GM11168 (cell line): ENCODE measurements at regions not wholly inside any gene's neighbourhood (a gene's known extent, or its start where the extent isn't known, plus 50 kb on each side); places are given as distances from the start of the nearest gene placed in this dataset.

Experiments
- in situ Hi-C: fragments of 300-500 bp; cut with MboI; formaldehyde crosslinking; loops from one replicate; pipeline ENCODE4 v1.12.0; 2022; ENCODE audit warnings: low sequenced_read_pairs; ENCODE audit not compliant: unreplicated experiment

DNA sequence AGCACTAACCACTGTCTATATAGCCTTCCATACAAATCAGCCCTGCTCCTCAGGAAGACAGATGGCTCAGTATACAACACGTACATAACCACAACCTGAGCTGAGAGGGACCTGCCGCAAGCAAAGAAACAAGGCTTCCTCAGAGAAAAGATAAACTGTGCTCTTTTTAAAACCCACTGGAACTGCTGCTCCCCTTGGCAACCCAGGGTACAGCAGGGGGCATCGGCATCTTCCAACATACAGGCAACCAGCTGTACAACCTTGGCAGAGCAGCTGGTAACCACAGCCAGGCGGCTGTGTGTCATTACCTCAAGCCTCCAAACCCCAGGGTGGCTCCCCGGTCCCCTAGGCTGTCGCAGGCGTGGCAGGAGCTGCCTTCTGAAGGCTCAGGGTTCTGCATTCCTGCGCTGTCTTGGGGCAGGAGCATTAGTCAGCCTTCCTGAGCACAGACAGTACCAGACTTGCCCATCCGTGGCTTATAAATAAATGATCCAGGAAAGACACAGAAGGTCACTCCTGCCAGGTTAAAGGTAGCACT is 249.5 kb downstream of the ADGRG6 start:
- in situ Hi-C loops, result no loop called here

DNA sequence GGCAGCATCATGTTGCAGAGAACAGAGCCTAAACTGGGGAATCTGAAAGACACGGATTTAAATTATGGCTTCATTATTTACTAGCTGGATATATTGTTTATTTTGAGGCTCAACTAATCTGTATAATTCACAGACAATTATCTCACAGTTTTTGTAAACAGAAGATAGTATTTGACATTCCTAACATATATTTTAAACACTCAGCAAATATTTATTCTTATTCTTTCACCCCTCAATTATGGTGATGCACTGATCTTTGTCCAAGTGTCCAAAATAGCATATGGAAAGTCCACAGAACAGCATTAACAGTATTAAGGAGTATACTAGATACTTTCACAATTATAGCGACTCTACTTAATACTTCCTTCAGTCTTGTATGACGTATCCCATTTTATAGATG is 257.0 kb downstream of the ADGRG6 start:
- in situ Hi-C loops, result no loop called here

DNA sequence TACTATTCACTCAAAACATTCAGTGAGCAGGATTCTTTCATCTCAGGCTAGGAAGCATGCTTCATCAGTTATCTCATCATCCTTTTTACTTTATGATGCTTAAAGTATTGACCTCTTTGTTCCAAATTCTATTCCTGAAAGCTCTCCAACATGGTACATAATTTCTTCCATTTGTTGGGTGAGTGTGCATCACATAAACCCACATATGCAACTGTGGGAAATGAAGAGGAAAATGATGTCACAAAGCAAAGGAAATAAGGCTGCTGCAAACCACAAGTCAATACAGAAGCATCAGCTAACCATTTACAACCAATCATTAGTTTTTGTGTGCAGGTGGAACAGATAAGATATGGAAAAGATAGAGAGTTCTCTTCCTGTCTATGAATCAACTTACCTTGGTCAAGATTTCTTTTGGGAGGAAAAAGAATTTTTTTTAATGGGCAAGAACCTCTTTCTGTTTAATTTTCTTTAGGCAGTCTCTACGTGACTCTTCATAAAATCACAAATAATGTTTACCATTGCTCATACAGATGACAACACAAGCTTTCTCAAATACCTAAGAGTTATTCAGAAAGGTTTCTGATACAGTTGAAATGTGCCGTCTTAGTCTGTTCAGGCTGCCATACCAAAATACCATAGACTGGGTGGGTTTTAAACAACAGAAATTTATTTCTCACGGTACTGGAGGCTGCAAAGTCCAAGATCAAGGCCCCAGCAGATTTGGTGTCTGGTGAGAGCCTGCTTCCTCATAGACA is 259.9 kb downstream of the ADGRG6 start:
- in situ Hi-C loops, result no loop called here

DNA sequence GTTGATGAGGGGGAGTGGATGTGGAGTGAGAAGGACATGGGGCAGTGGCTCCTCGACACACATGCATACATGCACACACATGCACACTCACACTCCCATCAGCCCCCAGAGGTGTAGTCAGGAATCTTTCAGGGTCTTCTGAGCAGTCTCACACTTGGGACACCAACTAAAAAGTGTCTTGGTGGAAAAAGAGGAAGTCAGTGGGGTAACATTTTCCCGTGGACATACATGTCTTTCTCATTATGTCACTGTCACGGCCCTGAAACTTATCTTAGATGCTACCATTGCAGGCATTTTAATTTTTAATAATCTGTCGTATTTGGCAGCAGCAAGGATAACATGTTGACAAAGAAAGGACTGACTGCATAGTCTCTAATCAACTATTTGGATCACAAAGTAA is 261.1 kb downstream of the ADGRG6 start:
- in situ Hi-C loops, result no loop called here

DNA sequence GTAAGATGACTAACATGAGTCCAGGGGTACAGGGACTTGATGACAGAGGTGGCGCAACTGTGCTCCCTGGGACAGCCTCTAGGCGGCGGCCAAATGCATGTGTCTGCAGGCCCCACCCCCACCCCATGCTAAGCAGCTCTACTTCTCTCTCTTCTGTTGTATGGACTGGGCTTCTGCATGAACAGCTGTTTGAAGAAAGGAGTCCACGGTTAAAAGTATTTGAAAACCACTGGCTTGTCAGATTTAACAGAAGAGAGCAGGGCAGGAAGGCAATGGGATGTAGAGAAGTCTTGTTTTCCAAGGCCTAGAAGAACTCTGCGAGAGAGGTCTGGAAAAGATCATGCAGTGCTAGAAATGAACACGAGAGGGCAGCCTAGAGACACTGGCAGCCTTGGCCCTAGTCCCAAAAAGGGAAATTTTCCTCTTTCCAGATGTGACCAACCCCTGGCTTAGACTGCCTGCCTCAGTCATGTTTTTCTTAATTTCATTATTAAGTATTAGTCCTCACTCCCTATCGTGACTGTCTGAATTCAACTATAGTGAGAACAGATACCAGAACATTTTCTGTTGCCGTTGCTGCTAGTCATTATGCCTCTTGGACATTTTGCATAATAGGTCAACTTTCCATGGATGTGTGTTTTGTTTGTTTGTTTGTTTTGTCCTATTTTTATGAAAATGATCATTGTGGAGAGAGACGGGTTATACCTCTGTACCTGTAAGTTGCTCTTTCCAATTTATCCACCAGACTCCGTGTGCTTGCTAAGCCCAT is 265.0 kb downstream of the ADGRG6 start:
- in situ Hi-C loops, result no loop called here

DNA sequence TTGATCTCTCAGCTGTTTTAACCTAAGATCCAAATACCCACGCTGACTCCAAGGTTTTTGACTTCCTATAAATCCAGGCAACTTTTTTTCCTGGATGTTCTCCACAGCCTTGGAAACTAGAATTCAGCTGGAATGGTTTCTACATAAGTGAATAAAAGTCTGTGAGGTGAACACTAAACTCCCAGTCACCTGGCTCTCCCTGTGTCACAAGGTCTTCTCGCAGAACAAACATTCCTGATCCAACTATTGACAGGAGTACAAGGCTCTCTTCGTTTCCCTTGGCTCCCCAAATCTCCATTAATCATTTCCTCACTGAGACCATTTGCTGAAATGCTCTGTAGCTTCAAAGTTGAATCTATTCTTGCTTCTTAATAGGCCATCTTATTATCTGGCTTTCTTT is 265.7 kb downstream of the ADGRG6 start:
- in situ Hi-C loops, result no loop called here

DNA sequence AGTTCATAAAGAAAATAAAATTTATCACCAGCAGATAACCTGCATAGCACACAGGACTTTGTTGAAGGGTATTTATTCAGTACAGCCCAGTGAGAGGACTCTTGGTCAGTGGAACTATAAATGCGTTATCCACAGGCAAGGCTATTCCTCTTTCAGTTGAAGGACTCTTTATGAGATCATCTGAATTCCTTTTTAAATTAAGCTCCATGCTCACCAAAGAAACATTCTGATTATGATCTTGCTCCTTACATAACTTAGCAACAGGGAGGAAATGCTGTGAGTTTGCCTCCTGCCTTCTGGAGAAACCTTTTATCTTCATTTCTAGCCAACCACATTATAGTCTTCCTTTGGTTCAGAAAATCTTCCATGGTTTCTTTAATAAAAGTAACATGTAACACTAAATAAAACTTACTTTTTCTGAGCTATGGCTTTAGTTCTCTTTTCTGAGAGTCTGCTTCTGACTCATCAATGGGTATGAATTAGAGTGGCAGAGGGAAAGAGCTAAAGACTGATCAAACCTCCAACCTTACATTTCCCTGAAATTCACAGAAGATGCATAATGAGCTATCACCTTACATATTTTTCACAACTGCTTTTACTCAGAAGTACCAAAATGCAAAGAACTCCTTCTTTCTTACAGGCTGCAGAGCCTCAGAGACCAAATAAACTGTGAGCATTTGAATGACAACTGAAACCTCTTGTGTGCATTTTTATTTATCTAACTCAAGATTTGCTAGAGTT is 267.2 kb downstream of the ADGRG6 start:
- in situ Hi-C loops, result no loop called here

DNA sequence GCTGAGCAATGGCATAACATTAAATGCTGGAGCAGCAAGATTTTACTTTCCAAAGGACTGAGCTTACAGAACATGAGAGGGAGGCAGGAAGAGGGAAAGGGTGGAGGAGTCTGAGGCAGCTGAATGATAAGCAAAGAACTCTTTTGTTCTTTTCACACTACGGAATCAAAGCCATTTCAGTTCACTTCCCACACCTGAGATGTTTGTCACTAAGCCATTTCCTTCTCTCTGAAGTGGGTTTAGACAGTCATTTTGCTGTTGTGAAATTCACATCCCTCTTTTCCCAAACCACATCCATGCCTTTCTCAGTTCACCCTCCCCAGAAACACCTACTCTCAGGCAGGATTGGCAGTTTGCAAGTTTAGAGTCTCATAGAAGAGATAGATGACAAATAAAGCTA is 267.9 kb downstream of the ADGRG6 start:
- in situ Hi-C loops, result no loop called here

DNA sequence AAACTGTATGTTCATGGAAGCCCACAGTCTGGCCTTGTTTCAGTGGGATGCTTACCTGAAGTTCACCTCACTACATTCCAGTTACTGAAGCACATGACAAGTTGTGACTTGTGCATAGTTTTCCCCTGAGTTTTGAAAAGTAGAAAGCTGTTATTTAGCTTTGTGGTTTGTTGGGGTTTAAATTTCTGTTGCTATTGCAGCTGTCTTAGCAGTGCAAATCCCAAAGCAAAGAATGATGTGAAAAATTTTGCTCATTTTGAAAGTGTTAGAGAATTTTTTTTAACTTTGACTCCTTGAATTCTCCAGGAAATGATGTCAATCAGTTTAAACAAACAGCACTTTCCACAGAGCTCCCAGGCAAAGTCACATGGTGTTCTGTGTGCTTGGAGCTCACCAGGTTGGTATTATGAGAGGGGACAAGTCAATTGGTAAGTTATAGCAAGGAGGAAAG is 268.4 kb downstream of the ADGRG6 start:
- in situ Hi-C loops, result no loop called here

DNA sequence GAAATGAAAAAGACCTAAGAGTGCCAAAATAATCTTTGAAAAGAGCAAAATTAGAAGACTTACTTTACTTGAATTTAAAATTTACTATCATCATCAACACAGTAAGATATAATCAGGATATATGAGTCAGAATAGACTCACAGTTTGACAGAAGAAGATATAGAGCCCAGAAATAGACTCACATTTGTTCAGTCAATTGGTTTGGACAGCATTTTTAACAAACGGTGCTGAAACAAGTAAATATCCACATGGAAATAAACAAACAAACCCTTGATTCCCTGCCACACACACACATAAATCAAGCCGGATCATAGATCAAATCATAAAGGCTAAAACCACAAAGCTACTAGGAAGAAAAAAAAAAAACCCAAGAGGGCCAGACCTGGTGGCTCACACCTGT is 291.1 kb downstream of the ADGRG6 start:
- in situ Hi-C loops, result no loop called here

DNA sequence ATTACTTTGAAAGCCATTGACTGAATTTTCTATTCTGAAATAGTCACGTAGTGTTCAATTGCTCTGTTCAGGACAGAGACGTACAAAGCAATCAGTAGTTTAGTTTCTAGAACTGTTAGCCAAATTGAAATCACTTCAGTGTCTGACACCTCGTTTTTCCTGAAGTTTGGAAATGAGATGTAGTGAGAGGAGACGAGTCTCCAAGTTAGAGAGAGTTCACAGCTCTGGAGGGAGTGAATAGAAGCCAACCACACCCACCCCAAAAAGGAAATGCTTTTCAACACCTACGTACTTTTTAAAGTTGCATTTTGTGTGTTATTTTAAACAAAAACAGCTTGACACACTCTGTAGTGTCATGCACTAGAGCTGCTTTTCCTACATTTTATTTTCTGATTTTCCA is 296.0 kb downstream of the ADGRG6 start:
- in situ Hi-C loops, result no loop called here

DNA sequence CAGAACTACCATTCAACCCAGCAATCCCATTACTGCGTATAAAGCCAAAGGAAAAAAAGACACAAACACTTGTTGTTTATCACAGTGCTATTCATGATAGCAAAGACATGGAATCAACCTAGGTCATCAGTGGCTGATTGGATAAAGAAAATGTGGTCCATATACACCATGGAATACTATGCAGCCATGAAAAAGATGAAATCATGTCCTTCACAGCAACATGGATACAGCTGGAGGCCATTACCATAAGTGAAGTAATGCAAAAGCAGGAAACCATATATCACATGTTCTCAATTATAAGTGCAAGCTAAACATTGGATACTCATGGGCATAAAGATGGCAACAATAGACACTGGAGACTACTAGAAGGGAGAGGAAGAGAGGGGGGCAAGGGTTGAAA is 299.6 kb downstream of the ADGRG6 start:
- in situ Hi-C loops, result no loop called here

DNA sequence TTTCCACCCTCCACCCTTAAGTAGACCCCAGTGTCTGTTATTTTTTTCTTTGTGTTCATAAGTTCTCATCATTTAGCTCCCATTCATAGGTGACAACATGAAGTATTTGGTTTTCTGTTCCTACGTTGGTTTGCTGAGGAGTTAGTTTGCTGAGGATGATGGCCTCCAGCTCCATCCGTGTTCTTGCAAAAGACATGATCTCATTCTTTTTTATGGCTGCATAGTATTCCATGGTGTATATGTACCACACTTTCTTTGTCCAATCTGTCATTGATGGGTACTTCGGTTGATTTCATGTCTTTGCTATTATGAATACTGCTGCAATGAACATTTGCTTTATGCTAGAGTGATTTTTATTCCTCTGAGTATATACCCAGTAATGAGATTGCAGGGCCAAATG is 301.2 kb downstream of the ADGRG6 start:
- in situ Hi-C loops, result no loop called here

DNA sequence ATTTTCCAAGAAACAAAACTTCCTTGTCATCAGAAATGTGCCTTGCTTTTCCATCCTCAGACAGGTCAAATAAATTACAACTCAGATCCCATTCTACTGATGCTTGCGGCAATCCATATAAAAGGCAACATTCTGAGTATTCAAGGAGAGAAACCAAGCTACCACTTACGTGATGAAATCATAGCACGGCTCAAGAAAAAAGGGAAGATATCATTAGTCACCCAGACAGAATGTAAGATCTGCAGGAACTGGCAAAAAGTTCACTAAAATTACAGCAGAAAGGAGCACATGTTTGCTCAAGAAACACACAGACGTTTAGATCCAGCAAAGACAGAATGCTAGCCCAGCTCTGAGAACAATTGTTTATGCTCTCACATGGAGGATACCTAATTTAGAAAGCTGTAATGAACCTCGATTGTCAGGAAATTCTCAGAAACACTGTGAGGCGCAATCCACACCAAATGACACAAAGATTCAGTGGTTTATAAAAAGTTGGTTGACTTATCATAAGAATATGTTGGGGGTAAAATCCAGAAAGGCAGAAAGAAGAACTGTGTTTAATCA is 304.2 kb downstream of the ADGRG6 start:
- in situ Hi-C loops, result no loop called here

DNA sequence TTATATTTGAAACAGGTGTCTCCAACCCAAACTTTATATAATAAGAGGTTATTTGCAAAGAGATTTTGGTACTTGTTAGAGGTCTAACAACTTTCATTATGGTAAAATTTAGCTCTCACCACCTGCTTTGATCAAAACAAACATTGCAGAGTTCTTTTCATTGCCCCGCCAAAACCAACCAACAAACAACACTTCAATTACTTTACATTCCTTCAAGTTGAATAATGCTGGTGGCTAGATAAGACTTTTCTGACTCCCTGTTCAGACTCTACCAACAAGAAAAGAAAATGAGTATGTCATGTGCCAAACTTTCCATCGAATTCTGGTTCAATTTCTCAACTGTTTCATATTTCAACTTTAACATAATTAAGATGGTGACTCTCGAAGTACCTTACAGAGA is 311.1 kb downstream of the ADGRG6 start:
- in situ Hi-C loops, result no loop called here

DNA sequence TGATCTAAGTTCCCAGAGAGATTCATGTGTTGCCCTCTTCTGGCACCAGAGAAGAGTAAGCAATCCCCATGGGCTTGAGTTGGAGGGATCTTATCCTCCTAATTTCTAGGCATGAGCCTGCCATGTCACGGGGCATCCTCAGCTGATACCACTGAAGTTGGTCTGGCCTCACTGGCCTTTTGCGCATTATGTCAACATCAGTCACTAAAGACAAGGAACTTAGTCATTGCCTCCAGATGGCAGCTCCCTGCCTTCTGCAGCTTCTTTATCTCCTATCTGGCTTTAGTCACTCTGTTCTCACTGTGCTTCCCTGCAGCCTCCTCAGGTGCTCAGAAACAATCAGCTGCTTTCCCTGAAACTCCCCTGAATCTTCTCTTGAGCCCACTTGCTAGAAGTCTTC is 312.2 kb downstream of the ADGRG6 start:
- in situ Hi-C loops, result no loop called here

DNA sequence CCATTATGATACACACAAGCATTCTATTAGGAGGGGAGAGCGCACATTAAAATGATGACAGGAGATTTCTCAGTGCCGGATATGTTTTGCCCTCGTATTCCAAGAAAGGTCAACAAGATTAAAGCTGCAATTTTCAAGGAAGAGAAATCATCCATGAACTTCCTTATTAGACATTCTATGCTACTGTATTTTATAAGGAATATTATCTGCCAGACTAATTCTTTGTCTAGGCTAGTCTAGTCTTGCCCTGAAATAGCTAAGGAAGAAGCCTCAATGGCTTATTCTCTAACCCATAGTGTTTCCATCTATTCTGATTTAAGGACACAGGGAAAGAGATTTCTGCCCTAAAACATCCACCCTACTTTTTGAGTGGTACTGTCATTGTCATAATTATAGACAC is 315.4 kb downstream of the ADGRG6 start:
- in situ Hi-C loops, result no loop called here

DNA sequence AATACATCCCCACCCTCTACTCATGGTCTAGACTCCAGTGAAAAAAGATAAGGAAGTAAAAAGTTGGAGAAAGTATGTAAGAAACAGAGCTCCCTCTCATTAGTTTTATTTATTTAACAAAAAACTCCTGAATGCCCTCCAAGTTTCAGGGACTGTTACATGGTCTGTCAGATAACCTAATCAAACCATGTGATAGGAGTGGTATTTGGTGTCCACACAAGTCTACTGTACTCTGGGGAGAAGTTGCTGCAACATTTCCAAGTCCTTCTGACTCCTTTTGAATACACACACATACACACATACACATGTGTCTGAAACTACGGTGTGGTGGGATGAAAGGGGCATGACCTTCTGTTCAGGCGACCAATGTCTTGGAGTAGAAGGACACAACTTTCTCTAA is 320.0 kb downstream of the ADGRG6 start:
- in situ Hi-C loops, result no loop called here

DNA sequence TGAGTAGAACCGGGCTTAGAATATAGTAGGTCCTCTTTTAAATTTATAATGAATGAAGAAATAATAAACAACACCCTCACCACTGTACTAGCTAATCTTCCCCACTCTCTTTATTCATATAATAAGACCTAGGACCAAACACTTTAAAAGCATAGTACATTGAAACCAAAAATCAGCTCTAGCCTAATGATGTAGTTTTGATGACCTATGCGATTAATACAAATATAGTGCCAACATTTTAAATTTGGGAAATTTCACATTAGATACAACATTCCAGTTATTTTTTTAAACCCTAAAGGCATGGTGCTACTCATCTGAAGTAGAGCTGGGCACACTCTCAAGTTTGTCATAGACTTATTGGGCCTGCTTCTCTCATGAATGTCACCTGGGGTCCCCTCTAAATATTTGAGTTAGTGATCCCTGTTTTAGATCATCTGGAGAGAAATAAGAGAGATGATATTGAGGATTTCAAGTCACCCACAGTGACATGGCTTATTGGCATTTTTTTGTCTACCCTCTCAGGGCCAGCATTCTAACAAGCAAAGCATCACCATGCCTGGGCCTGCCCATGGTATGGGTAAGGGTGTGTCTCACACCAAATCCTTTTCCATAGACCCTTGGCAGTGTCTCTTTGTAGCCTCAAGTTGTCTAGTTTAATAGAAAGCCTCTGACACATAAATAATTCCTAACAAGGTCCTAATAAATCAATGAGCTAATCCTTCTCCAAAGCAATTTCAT is 319.8 kb downstream of the HIVEP2 start:
- in situ Hi-C loops, result no loop called here

DNA sequence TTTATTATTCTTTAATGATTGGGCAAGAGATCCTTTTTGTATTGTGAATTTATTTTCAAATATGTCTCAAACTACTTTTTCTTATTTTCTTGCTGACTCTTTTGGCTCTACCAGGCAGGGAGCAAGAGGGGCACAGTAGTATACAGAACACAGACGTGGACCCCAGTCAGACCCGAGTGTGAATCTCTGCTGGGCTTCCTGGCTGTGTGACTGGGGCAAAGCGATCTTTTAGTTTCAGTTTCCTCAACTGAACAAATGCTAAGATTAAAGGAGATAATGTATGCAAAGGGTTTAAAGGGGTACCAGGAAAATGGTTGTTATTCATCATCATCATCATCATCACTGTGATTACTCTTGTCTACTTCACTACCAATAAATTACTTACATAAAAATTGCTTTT is 317.5 kb downstream of the HIVEP2 start:
- in situ Hi-C loops, result no loop called here
